Stimulated activated CD8-positive, alpha-beta memory T cell treated with anti-CD3 and anti-CD28 coated beads, Interleukin-15, amount 100 ng/mL, for 4 hours (primary cell): ENCODE measurements at regions not wholly inside any gene's neighbourhood (a gene's known extent, or its start where the extent isn't known, plus 50 kb on each side); places are given as distances from the start of the nearest gene placed in this dataset.

ENCODE experiments used
- DNase-seq, 2 donors: peaks; one replicate each; pipeline ENCODE4 v3.0.0-alpha.2; 2020; ENCODE audit warnings: low read depth in 2 of 2

- no peak for DNase-seq
These were observed 819.2 kb downstream of the LIG4 start for GRCh38 chr13:107395927-107396662.

- no peak for DNase-seq
These were observed 823.1 kb downstream of the LIG4 start for GRCh38 chr13:107392205-107392604.

- no peak for DNase-seq
These were observed 819.6 kb upstream of the ARGLU1 start for GRCh38 chr13:107387525-107387924.

- DNase-seq = no peak
These were observed 811.6 kb upstream of the ARGLU1 start for GRCh38 chr13:107379407-107380155.

GRCh38 chr13:107376341-107377125 lies 808.6 kb upstream of the ARGLU1 start:
- DNase-seq = no peak

GRCh38 chr13:107375701-107376340 lies 807.9 kb upstream of the ARGLU1 start:
- DNase-seq = no peak

GRCh38 chr13:107374038-107374437 lies 806.1 kb upstream of the ARGLU1 start:
- no peak for DNase-seq

- DNase-seq = no peak
These were observed 805.6 kb upstream of the ARGLU1 start for GRCh38 chr13:107373551-107373950.

- no peak for DNase-seq
These were observed 802.3 kb upstream of the ARGLU1 start for GRCh38 chr13:107370015-107370785.

- DNase-seq = no peak
These were observed 799.3 kb upstream of the ARGLU1 start for GRCh38 chr13:107367258-107367657.

- DNase-seq = no peak
These were observed 797.7 kb upstream of the ARGLU1 start for GRCh38 chr13:107365466-107366215.

- DNase-seq = no peak
These were observed 796.7 kb upstream of the ARGLU1 start for GRCh38 chr13:107364658-107365057.

GRCh38 chr13:107361666-107362065 lies 793.7 kb upstream of the ARGLU1 start:
- no peak for DNase-seq

- no peak for DNase-seq
These were observed 792.1 kb upstream of the ARGLU1 start for GRCh38 chr13:107360010-107360409.

GRCh38 chr13:107358866-107359265 lies 790.9 kb upstream of the ARGLU1 start:
- no peak for DNase-seq

GRCh38 chr13:107351305-107351704 lies 783.4 kb upstream of the ARGLU1 start:
- DNase-seq = no peak

GRCh38 chr13:107348925-107349324 lies 781.0 kb upstream of the ARGLU1 start:
- DNase-seq = no peak

GRCh38 chr13:107348471-107348870 lies 780.5 kb upstream of the ARGLU1 start:
- no peak for DNase-seq

- no peak for DNase-seq
These were observed 779.9 kb upstream of the ARGLU1 start for GRCh38 chr13:107347641-107348369.

GRCh38 chr13:107342747-107343146 lies 774.8 kb upstream of the ARGLU1 start:
- DNase-seq = no peak
